ENCODE measurements at regions not wholly inside any gene's neighbourhood (a gene's known extent, or its start where the extent isn't known, plus 50 kb on each side); places are given as distances from the start of the nearest gene placed in this dataset.
A peak's percentile ranks its signal among the peaks of the same experiment; 100 is the strongest.
"Not testable (repeated sequence)": the region's sequence is repeated elsewhere in the genome, so short reads cannot be mapped to it uniquely, and the experiment has no call there.

DNA sequence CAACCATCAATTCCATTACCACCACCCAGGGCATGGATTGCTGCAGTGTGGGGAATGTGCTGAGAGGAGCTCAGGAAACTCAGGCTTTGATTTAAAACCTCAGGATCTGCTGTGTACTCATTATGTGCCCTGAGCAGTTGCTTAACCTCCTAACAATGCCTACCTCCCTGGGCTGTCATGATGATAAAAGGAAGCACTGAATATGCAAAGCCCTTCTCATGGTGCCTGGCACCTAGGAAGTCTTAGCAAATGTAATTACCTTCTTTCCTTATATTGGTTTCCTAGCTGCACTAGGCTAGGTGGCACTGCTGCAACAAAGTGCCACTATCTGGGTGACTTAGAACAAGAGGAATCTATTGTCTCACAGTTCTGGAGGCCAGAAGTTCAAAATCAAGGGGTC lies 62.2 kb downstream of the KCTD12 start:
- intact Hi-C loops (cut with DNase I): loop anchor here in 7 of 10 donors (5.0 to 10.0 kb wide), 6 partner anchors 58 to 161 kb away; partner anchors contain the start of gene KCTD12 (in 5 of the 7)
- TF ChIP-seq, protein P1, sequence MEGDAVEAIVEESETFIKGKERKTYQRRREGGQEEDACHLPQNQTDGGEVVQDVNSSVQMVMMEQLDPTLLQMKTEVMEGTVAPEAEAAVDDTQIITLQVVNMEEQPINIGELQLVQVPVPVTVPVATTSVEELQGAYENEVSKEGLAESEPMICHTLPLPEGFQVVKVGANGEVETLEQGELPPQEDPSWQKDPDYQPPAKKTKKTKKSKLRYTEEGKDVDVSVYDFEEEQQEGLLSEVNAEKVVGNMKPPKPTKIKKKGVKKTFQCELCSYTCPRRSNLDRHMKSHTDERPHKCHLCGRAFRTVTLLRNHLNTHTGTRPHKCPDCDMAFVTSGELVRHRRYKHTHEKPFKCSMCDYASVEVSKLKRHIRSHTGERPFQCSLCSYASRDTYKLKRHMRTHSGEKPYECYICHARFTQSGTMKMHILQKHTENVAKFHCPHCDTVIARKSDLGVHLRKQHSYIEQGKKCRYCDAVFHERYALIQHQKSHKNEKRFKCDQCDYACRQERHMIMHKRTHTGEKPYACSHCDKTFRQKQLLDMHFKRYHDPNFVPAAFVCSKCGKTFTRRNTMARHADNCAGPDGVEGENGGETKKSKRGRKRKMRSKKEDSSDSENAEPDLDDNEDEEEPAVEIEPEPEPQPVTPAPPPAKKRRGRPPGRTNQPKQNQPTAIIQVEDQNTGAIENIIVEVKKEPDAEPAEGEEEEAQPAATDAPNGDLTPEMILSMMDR (IDR thresholded peaks at IDR 0.05): no peak

DNA sequence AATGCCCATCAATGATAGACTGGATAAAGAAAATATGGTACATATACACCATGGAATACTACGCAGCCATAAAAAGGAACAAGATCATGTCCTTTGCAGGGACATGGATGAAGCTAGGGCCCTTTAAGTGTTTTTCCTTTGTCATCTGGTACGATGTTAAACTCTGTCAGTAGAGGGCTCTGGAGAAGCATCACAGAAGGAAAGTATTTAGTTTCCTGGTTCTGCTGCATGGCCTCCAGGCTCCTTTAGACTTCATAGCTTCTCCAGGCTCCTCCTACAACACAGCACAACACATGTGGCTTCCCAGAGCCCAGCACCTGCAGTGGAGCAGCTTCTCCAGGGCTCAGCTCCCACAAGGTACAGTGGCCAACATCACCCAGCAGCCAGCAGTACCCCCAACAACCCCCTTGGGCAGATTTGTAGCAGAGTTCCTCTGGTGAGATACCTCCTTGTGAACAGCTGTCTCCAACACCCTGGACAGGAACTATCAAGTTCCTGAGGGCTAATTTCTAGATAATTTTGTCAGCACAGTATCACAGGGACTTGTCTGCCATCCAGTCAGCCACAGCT lies 63.4 kb downstream of the KCTD12 start:
- ATAC-seq: peak in 6 of 8 donors; percentile 30 to 71 (median 53)
- H3K36me3 ChIP-seq: no peaks in the 10 kb centered on the region
- no peaks in the 10 kb centered on the region for H3K9me3 ChIP-seq
- TF ChIP-seq, protein P1 (IDR thresholded peaks at IDR 0.05): peak in 7 of 9 donors; percentile 18 to 56 (median 42)
- no peak for DNase-seq
- peaks cover 0 to 22% (median 0%) of the 10 kb centered on the region in 9 donors for H3K4me1 ChIP-seq
- peak overlapping the region in 2 of 10 donors; percentile 21 to 52 for H3K27ac ChIP-seq
- H3K4me3 ChIP-seq: no peak overlapping the region
- intact Hi-C loops (cut with DNase I): loop anchor here in 7 of 10 donors (5.0 to 10.0 kb wide), 6 partner anchors 60 to 162 kb away; partner anchors contain the start of gene KCTD12 (in 5 of the 7)
- WGBS, 2 donors: 57 to 66% methylated on average over 2 of the region's 2 CpGs
- no peaks in the 10 kb centered on the region for H3K27me3 ChIP-seq

More for the DNA sequence above, 62.2 kb downstream of the KCTD12 start:
- H3K36me3 ChIP-seq: no peaks in the 10 kb centered on the region
- H3K27me3 ChIP-seq: no peaks in the 10 kb centered on the region
- peaks cover 0 to 28% (median 6%) of the 10 kb centered on the region in 9 donors for H3K4me1 ChIP-seq
- no peak overlapping the region for H3K4me3 ChIP-seq
- ATAC-seq (no peak), DNase-seq (no peak)
- no peaks in the 10 kb centered on the region for H3K9me3 ChIP-seq
- peak overlapping the region in 1 of 10 donors; percentile 3 for H3K27ac ChIP-seq

DNA sequence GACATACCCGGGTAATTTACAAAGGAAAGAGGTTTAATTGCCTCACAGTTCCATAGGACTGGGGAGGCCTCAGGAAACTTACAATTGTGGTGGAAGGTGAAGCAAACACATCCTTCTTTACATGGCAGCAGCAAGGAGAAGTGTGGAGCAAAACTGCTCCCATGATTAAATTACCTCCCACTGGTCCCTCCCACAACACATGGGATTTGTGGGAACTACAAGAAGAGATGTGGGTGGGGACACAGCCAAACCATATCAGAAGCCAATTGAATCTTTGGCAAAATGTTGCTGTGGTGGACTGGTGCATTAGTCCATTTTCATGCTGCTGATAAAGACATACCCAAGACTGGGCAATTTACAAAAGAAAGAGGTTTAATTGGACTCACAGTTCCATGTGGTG lies 65.0 kb downstream of the KCTD12 start:
- WGBS, 2 donors: 67 to 72% methylated on average over 1 of the region's 1 CpG
- not testable (repeated sequence) for H3K27me3 ChIP-seq, H3K4me3 ChIP-seq, H3K9me3 ChIP-seq, H3K36me3 ChIP-seq, DNase-seq
- intact Hi-C loops (cut with DNase I): loop anchor here in 8 of 10 donors (2.0 to 10.0 kb wide), 7 partner anchors 61 to 164 kb away; partner anchors contain the start of gene KCTD12 (in 5 of the 8)
- H3K27ac ChIP-seq: peak overlapping the region in 9 of 10 donors; percentile 11 to 67 (median 28)
- H3K4me1 ChIP-seq: peaks cover 0 to 22% (median 0%) of the 10 kb centered on the region in 9 donors
- peak in 2 of 8 donors; percentile 3 to 22 for ATAC-seq

DNA sequence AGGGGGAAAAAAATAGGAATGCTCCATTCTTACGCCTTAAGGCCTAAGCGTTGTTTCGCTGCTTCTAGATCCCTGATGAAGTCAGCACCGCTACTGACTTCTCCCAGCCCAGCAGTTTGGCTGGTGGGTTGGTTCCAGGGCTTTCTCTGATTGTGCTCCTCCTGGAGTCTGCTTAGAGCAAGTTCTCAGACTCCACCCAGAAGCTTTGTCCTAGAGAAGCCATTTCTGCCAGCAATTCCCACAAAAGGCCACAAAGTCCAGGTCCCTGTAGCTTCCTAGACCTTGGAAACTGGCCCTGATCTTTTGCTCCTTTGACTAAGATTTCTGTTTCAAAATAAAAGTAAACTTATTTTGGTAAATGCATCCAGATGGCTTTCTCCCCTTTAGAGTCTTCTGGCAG lies 65.4 kb downstream of the KCTD12 start:
- Histone ChIP-seq H3K27ac (peak overlapping the region in 9 of 10 donors; percentile 11 to 67 (median 49)), H3K9me3 (no peaks in the 10 kb centered on the region), H3K36me3 (no peaks in the 10 kb centered on the region), H3K27me3 (no peaks in the 10 kb centered on the region), H3K4me1 (peaks cover 0 to 22% (median 0%) of the 10 kb centered on the region in 9 donors), H3K4me3 (no peak overlapping the region)
- ATAC-seq: peak; percentile 83 to 93 (median 92)
- peak; percentile 40 to 78 for DNase-seq
- intact Hi-C loops (cut with DNase I): loop anchor here in 8 of 10 donors (2.0 to 10.0 kb wide), 7 partner anchors 62 to 164 kb away; partner anchors contain the start of gene KCTD12 (in 5 of the 8)
- TF ChIP-seq, protein P1 (IDR thresholded peaks at IDR 0.05): peak in 8 of 9 donors; percentile 6 to 52 (median 25)
- 73 to 77% methylated on average over 4 of the region's 4 CpGs for WGBS, 2 donors

DNA sequence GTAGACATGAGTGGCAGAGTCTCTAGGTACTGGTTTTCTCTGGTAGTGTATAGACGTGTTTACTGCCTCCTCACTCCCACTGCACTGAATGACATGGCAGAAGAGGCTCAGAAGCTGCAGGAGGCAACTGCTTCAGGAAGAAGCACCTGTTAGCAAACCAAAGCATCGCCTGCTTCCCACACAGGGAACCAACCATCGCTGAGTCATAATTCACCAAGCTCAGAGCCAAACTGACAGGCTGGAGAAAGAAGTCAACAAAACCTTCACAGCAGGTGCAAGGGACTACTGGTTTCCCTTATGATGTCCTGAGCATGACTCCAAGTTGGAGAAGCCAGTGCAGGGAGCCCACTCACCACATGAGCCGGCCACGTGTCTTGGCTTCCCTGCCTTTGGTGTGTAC lies 69.8 kb downstream of the KCTD12 start:
- 85 to 88% methylated on average over 5 of the region's 5 CpGs for WGBS, 2 donors
- no peaks in the 10 kb centered on the region for H3K9me3 ChIP-seq
- no peaks in the 10 kb centered on the region for H3K27me3 ChIP-seq
- DNase-seq (no peak), ATAC-seq (no peak)
- no peak overlapping the region for H3K27ac ChIP-seq
- TF ChIP-seq, protein P1 (IDR thresholded peaks at IDR 0.05): no peak
- H3K36me3 ChIP-seq: no peaks in the 10 kb centered on the region
- peaks cover 9 to 45% (median 26%) of the 10 kb centered on the region in 9 donors for H3K4me1 ChIP-seq
- H3K4me3 ChIP-seq: no peak overlapping the region
- intact Hi-C loops (cut with DNase I): loop anchor here in 2 of 10 donors (10.0 kb wide), 2 partner anchors 142 to 302 kb away; no protein-coding TSS in a partner anchor
